Right atrium auricular region (tissue), 2 donors: ENCODE measurements at regions not wholly inside any gene's neighbourhood (a gene's known extent, or its start where the extent isn't known, plus 50 kb on each side); places are given as distances from the start of the nearest gene placed in this dataset.
"Not testable (repeated sequence)": the region's sequence is repeated elsewhere in the genome, so short reads cannot be mapped to it uniquely, and the experiment has no call there.

ENCODE experiments used
- DNase-seq: peaks from one replicate; pipeline ENCODE4 v3.0.0-alpha.2; 2019; ENCODE audit warnings: low spot score
- H3K27ac ChIP-seq, 2 donors: fragments of 200-600 bp; sonication (generic); 1 replicate in 1 of 2; 2 replicates in 1 of 2; pipeline ENCODE4 v1.5.1; 2016 to 2019
- H3K27me3 ChIP-seq, 2 donors: fragments of 200-600 bp; sonication (generic); one replicate each; pipeline versions ENCODE4 v1.5.1 to v1.6.0; 2017 to 2019
- H3K36me3 ChIP-seq: fragments of 200-600 bp; sonication (generic); one replicate; pipeline ENCODE4 v1.5.1; 2016
- H3K4me1 ChIP-seq, 2 donors: fragments of 200-600 bp; sonication (generic); one replicate each; pipeline versions ENCODE4 v1.5.1 to v1.6.0; 2017 to 2019
- H3K4me3 ChIP-seq, 2 donors: fragments of 200-600 bp; sonication (generic); 1 replicate in 1 of 2; 2 replicates in 1 of 2; pipeline ENCODE4 v1.5.1; 2017 to 2019; ENCODE audit warnings: mild to moderate bottlenecking in 1 of 2, moderate library complexity in 1 of 2
- H3K9me3 ChIP-seq, 2 donors: fragments of 200-600 bp; sonication (generic); one replicate each; pipeline ENCODE4 v1.5.1; 2019
- TF ChIP-seq, protein P1 (sequence below), 2 donors: fragments of 200-600 bp; sonication (generic); IDR thresholded peaks; one replicate each; pipeline ENCODE4 v1.5.1; 2019; ENCODE audit warnings: antibody characterized with exemption in 2 of 2

DNA sequence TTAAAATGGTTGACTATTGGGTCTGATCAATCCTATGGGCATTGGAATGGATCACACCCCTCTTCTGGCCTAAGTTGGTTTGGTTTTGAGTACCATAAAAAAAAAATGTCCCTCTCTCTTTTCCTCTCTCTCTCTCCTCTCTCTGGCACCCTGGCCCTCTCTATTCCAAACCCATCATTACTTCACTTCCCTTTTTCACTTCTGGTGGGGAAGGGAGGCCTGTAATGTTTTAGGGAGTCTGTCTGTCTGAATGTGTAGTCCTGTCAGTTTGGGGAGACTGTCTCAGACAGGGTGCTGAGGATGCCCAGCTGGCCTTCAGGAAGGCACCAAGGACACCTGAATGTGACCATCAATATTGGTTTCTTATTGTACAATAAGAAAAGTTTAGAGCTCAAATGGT is 165.8 kb downstream of the CD24 start:
- no peaks in the 10 kb centered on the region for H3K27me3 ChIP-seq
- no peaks in the 10 kb centered on the region for H3K4me1 ChIP-seq
- DNase-seq = no peak
- H3K36me3 ChIP-seq = no peaks in the 10 kb centered on the region
- H3K9me3 ChIP-seq = peaks cover 7 to 60% of the 10 kb centered on the region in 2 donors
- H3K27ac ChIP-seq = no peak overlapping the region
- no peak overlapping the region for H3K4me3 ChIP-seq
- TF ChIP-seq, protein P1, sequence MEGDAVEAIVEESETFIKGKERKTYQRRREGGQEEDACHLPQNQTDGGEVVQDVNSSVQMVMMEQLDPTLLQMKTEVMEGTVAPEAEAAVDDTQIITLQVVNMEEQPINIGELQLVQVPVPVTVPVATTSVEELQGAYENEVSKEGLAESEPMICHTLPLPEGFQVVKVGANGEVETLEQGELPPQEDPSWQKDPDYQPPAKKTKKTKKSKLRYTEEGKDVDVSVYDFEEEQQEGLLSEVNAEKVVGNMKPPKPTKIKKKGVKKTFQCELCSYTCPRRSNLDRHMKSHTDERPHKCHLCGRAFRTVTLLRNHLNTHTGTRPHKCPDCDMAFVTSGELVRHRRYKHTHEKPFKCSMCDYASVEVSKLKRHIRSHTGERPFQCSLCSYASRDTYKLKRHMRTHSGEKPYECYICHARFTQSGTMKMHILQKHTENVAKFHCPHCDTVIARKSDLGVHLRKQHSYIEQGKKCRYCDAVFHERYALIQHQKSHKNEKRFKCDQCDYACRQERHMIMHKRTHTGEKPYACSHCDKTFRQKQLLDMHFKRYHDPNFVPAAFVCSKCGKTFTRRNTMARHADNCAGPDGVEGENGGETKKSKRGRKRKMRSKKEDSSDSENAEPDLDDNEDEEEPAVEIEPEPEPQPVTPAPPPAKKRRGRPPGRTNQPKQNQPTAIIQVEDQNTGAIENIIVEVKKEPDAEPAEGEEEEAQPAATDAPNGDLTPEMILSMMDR (IDR thresholded peaks at IDR 0.05) = no peak

DNA sequence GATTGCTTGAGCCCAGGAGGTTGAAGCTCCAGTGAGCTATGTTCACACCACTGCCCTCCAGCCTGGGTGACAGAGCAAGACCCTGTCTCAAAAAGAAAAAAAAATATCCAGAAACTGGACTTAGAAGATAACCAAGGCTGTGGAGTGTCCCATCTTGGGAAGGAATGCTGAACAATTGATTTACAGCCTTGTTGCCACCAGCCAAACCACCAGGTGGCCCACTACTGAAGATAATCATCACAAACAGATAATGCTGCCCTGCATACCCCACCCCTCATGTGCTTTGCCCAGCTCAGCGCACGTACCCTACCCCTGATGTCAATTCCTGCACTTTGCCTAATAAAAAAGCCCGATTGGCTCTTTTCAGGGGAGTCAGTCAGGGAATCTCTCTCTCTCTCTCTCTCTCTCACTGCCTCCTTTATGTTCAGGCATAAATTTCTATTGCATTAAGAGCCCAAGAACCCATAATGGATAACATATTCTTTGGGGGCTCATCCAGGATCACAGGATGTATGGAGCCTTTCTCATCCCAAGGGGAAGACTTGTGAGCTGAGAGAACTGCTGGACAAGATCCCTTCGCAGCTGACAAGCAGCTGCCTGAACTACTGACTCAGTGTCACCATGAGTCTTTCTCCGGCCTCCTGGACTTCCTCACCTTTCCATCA is 166.4 kb downstream of the CD24 start:
- Histone ChIP-seq H3K27ac (no peak overlapping the region), H3K4me1 (no peaks in the 10 kb centered on the region), H3K4me3 (no peak overlapping the region), H3K9me3 (peaks cover 7 to 55% of the 10 kb centered on the region in 2 donors), H3K36me3 (no peaks in the 10 kb centered on the region), H3K27me3 (no peaks in the 10 kb centered on the region)
- TF ChIP-seq, protein P1 (IDR thresholded peaks at IDR 0.05) = no peak
- no peak for DNase-seq

DNA sequence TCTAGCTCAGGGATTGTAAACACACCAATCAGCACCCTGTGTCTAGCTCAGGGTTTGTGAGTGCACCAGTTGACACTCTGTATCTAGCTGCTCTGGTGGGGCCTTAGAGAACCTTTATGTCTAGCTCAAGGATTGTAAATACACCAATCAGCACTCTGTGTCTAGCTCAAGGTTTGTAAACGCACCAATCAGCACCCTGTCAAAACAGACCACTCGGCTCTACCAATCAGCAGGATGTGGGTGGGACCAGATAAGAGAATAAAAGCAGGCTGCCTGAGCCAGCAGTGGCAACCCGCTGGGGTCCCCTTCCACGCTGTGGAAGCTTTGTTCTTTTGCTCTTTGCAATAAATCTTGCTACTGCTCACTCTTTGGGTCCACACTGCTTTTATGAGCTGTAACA is 168.3 kb downstream of the CD24 start:
- H3K27me3 ChIP-seq, H3K4me3 ChIP-seq, DNase-seq, H3K4me1 ChIP-seq, H3K27ac ChIP-seq, H3K36me3 ChIP-seq: not testable (repeated sequence)
- peaks cover 7 to 46% of the 10 kb centered on the region in 2 donors for H3K9me3 ChIP-seq

DNA sequence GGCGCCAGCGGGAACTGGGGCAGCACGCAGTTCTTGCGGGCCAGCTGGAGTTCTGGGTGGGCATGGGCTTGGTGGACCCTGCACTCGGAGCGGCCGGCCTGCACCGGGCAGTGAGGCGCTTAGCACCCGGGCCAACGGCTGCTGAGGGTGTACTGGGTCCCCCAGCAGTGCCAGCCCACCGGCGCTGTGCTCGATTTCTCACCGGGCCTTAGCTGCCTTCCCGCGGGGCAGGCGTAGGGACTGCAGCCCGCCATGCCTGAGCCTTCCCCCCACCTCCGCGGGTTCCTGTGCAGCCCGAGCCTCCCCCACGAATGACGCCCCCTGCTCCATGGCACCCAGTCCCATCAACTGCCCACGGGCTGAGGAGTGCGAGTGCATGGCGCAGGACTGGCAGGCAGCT is 168.8 kb downstream of the CD24 start:
- peaks cover 7 to 41% of the 10 kb centered on the region in 2 donors for H3K9me3 ChIP-seq
- no peak for DNase-seq
- TF ChIP-seq, protein P1 (IDR thresholded peaks at IDR 0.05) = no peak
- H3K4me1 ChIP-seq = no peaks in the 10 kb centered on the region
- H3K36me3 ChIP-seq = no peaks in the 10 kb centered on the region
- no peaks in the 10 kb centered on the region for H3K27me3 ChIP-seq
- no peak overlapping the region for H3K4me3 ChIP-seq
- no peak overlapping the region for H3K27ac ChIP-seq

DNA sequence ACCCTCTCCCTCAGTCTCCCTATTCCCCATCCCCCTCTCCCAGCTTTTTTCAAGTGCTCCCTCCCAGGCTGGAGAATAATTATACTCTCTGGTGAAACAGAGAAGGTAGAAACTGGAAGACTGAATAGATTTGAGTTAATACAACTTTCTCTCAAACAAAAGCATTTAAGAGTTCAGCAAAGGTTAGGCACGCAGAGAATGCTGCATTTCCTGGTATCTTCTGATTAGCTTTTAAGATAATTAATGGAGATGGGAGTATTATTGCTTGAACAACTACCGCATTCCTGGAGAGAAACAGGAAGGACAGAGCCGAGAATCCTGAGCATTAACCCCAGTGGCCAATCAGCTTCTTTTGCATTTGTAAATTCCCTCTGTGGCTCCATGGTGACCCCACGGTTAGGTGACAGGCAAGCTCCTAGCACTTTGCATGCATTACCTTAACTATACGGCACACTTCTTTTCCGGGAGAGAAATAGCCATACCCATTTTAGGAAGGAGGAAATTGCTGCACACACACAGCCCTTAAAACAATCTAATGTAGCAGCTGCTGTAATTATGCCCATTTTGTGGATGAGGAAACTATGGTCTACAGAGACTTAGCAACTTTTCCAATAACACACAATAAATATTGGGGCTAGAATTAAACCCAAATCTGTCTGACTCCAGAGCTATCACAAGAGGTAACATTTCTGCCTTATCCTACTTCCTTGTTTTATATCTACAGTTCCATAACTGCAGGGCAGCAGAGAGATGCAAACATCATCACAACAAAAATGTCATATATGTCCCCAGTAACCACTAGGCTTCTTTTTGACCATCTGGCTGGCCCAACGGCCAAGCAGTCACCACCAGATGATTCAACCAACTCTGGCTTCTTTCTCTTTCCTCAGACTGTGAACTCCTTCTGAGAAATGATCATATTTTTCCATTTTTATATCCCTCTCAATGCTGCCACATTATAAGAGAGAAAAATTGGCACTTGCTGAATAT is 169.9 kb downstream of the CD24 start:
- H3K4me3 ChIP-seq = no peak overlapping the region
- H3K4me1 ChIP-seq = no peaks in the 10 kb centered on the region
- no peaks in the 10 kb centered on the region for H3K27me3 ChIP-seq
- H3K27ac ChIP-seq = no peak overlapping the region
- peaks cover 7 to 30% of the 10 kb centered on the region in 2 donors for H3K9me3 ChIP-seq
- DNase-seq = no peak
- TF ChIP-seq, protein P1 (IDR thresholded peaks at IDR 0.05) = no peak
- H3K36me3 ChIP-seq = no peaks in the 10 kb centered on the region

DNA sequence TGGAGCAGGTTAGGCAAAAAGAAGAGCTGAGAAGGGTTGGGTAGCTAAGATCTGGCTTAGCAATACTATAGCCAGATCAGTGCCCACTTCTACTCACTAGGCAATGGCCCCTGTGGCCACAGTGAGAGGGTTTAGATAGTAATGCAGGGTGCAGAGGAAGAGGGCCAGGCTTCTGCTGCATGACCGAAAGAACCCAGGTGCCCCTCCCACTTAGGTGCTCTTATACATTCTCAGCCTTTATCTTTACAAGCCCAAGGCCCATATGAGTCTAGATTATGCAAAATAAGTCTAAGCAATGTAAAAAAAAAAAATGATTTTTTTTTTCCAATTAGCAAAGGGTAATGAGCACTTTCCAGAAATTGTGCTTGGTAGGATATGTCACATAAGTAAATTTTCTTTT is 171.3 kb downstream of the CD24 start:
- TF ChIP-seq, protein P1 (IDR thresholded peaks at IDR 0.05) = no peak
- no peak overlapping the region for H3K27ac ChIP-seq
- H3K4me1 ChIP-seq = no peaks in the 10 kb centered on the region
- no peak overlapping the region for H3K4me3 ChIP-seq
- peaks cover 7 to 16% of the 10 kb centered on the region in 2 donors for H3K9me3 ChIP-seq
- no peaks in the 10 kb centered on the region for H3K36me3 ChIP-seq
- no peaks in the 10 kb centered on the region for H3K27me3 ChIP-seq
- no peak for DNase-seq
